ENCODE measurements at regions not wholly inside any gene's neighbourhood (a gene's known extent, or its start where the extent isn't known, plus 50 kb on each side); places are given as distances from the start of the nearest gene placed in this dataset.
A peak's percentile ranks its signal among the peaks of the same experiment; 100 is the strongest.

- H3K4me1 ChIP-seq = no peaks in the 10 kb centered on the region
- intact Hi-C loops (cut with DNase I) = loop anchor here (5.0 kb wide), 3 partner anchors 413 to 777 kb away; partner anchors contain the start of gene KCTD12
- H3K36me3 ChIP-seq = no peaks in the 10 kb centered on the region
- no peak for DNase-seq (ENCODE audit: low spot score in 2 of 2)
- no peaks in the 10 kb centered on the region for H3K9me3 ChIP-seq
- no peak overlapping the region for H3K27ac ChIP-seq
- no peak for TF ChIP-seq CTCF (IDR thresholded peaks at IDR 0.05)
- no peak overlapping the region for H3K4me3 ChIP-seq
- no peaks in the 10 kb centered on the region for H3K27me3 ChIP-seq
Observed at GRCh38 chr13:76474356-76474755, 411.8 kb downstream of the KCTD12 start.

- TF ChIP-seq CTCF (IDR thresholded peaks at IDR 0.05) = peak; percentile 69 to 78 (median 77)
- Histone ChIP-seq H3K27me3 (no peaks in the 10 kb centered on the region), H3K36me3 (no peaks in the 10 kb centered on the region), H3K4me3 (no peak overlapping the region), H3K9me3 (no peaks in the 10 kb centered on the region), H3K27ac (no peak overlapping the region), H3K4me1 (no peaks in the 10 kb centered on the region)
- peak in 1 of 2 donors; percentile 87 for DNase-seq (ENCODE audit: low spot score in 2 of 2)
- intact Hi-C loops (cut with DNase I) = loop anchor here (1.0 to 5.0 kb wide), 5 partner anchors 414 to 776 kb away; partner anchors contain the start of gene KCTD12
Observed at GRCh38 chr13:76473552-76474134, 412.6 kb downstream of the KCTD12 start.

GRCh38 chr13:76472916-76473315, 413.3 kb downstream of the KCTD12 start:
- Histone ChIP-seq H3K9me3 (no peaks in the 10 kb centered on the region), H3K4me3 (no peak overlapping the region), H3K27ac (no peak overlapping the region), H3K36me3 (no peaks in the 10 kb centered on the region), H3K27me3 (no peaks in the 10 kb centered on the region), H3K4me1 (no peaks in the 10 kb centered on the region)
- no peak for TF ChIP-seq CTCF (IDR thresholded peaks at IDR 0.05)
- intact Hi-C loops (cut with DNase I) = loop anchor here (1.0 to 5.0 kb wide), 5 partner anchors 414 to 776 kb away; partner anchors contain the start of gene KCTD12
- no peak for DNase-seq (ENCODE audit: low spot score in 2 of 2)

- TF ChIP-seq CTCF (IDR thresholded peaks at IDR 0.05) = no peak
- H3K27me3 ChIP-seq = no peaks in the 10 kb centered on the region
- no peak overlapping the region for H3K4me3 ChIP-seq
- intact Hi-C loops (cut with DNase I) = loop anchor here (5.0 kb wide), 3 partner anchors 416 to 774 kb away; partner anchors contain the start of gene KCTD12
- no peaks in the 10 kb centered on the region for H3K36me3 ChIP-seq
- no peaks in the 10 kb centered on the region for H3K9me3 ChIP-seq
- no peak overlapping the region for H3K27ac ChIP-seq
- H3K4me1 ChIP-seq = no peaks in the 10 kb centered on the region
- no peak for DNase-seq (ENCODE audit: low spot score in 2 of 2)
Observed at GRCh38 chr13:76471486-76471885, 414.7 kb downstream of the KCTD12 start.

- Histone ChIP-seq H3K4me3 (no peak overlapping the region), H3K4me1 (no peaks in the 10 kb centered on the region), H3K27me3 (no peaks in the 10 kb centered on the region), H3K36me3 (no peaks in the 10 kb centered on the region), H3K9me3 (no peaks in the 10 kb centered on the region), H3K27ac (no peak overlapping the region)
- TF ChIP-seq CTCF (IDR thresholded peaks at IDR 0.05) = no peak
- no peak for DNase-seq (ENCODE audit: low spot score in 2 of 2)
- intact Hi-C loops (cut with DNase I) = loop anchor here (5.0 kb wide), 3 partner anchors 416 to 774 kb away; partner anchors contain the start of gene KCTD12
Observed at GRCh38 chr13:76470991-76471390, 415.2 kb downstream of the KCTD12 start.

Data from ascending aorta (tissue), 2 donors.